Fibroblast of mammary gland (primary cell): ENCODE measurements at regions not wholly inside any gene's neighbourhood (a gene's known extent, or its start where the extent isn't known, plus 50 kb on each side); places are given as distances from the start of the nearest gene placed in this dataset.
"Not testable (repeated sequence)": the region's sequence is repeated elsewhere in the genome, so short reads cannot be mapped to it uniquely, and the experiment has no call there.

Experiments
- DNase-seq: peaks from one replicate; pipeline ENCODE4 v3.0.0-alpha.2; 2010; ENCODE audit warnings: low read depth
- H3K4me3 ChIP-seq: 2 replicates; pipeline ENCODE4 v1.5.1; 2011; ENCODE audit warnings: low read depth, mild to moderate bottlenecking, low read length, moderate library complexity; ENCODE audit not compliant: control insufficient read depth
- TF ChIP-seq, protein P1 (sequence below): conservative IDR thresholded peaks from 2 replicates; pipeline ENCODE4 v1.5.1; 2011; ENCODE audit warnings: low read depth, low read length, inconsistent platforms; ENCODE audit not compliant: control insufficient read depth, insufficient read depth

DNA sequence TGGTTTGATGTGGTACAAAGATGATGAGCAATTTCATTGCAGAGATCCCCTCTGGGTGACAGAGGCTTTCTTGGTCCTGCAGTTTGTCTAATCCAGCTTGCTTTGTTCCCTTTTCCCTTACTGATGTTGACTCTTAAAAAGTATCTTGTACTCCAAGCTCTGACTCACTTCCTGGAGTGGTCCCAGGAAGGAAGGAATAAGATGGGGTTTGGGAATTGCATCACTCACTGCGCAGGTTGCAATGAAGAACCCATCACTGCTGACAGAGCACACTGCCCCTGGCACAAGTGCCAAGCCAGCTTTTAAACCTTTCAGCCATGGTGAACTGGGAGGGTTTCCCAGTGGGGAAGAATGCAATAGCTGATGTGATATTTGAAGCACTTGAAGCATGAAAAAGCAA is 662.2 kb upstream of the CTNND2 start:
- no peak overlapping the region for H3K4me3 ChIP-seq
- TF ChIP-seq, protein P1, sequence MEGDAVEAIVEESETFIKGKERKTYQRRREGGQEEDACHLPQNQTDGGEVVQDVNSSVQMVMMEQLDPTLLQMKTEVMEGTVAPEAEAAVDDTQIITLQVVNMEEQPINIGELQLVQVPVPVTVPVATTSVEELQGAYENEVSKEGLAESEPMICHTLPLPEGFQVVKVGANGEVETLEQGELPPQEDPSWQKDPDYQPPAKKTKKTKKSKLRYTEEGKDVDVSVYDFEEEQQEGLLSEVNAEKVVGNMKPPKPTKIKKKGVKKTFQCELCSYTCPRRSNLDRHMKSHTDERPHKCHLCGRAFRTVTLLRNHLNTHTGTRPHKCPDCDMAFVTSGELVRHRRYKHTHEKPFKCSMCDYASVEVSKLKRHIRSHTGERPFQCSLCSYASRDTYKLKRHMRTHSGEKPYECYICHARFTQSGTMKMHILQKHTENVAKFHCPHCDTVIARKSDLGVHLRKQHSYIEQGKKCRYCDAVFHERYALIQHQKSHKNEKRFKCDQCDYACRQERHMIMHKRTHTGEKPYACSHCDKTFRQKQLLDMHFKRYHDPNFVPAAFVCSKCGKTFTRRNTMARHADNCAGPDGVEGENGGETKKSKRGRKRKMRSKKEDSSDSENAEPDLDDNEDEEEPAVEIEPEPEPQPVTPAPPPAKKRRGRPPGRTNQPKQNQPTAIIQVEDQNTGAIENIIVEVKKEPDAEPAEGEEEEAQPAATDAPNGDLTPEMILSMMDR = no peak
- DNase-seq = no peak

DNA sequence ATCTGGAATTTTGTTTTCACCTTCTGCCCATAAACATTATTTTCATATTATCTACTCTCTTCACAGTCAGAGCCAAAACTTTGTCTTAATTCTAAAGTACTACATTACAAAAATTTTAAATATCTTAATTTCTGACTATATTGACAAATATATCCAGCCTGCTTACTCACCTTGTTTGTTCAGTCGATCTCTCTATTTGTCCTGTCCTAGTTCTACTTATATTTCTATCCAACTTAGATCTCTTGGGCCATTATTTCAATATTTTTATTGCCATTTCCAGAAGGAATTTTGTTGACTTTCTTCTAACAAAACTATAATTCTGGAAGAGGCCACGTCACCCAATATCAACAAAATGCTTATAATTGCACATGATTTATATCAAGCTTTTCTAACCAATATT is 652.8 kb upstream of the CTNND2 start:
- no peak overlapping the region for H3K4me3 ChIP-seq
- no peak for DNase-seq
- TF ChIP-seq, protein P1 = no peak

DNA sequence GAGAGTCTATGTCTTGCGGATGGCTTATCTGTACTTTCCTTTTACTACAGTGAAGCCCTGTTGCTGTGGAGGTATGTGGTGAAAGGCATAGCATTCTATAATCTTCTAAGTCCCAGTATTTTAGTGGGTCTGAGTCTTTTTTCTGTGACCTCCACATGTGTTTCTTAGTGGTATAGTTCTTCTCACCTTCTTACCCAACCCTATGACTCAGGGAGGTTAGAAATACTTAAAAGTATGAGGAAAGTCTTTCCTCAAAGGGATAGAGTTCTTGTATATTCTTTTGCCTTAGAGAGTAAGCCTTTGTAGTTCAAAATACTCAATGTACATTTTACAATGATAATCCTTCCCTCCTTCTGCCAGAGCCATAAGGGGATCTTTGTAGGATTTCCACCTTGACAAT is 621.9 kb upstream of the CTNND2 start:
- DNase-seq = no peak
- TF ChIP-seq, protein P1 = no peak
- H3K4me3 ChIP-seq = no peak overlapping the region

DNA sequence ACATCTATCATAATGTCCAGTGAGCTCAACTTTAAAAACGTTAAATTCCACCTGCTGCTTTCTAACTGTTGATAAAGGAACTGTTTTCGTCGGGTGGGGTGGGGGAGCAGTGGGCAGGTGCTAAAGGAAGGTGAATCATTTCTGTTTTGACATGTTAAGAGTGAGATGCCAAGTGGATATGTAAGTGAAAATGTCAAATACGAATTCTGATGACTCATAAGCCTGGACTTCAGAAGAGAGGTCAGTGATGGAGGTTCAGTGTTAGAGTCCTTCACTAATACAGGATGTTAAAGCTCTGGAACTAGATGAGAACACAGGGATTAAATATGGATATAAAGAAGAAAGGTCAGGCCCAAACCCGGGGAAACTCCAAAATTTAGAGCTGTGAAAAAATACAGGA is 617.9 kb upstream of the CTNND2 start:
- H3K4me3 ChIP-seq = no peak overlapping the region
- TF ChIP-seq, protein P1 = no peak
- no peak for DNase-seq

DNA sequence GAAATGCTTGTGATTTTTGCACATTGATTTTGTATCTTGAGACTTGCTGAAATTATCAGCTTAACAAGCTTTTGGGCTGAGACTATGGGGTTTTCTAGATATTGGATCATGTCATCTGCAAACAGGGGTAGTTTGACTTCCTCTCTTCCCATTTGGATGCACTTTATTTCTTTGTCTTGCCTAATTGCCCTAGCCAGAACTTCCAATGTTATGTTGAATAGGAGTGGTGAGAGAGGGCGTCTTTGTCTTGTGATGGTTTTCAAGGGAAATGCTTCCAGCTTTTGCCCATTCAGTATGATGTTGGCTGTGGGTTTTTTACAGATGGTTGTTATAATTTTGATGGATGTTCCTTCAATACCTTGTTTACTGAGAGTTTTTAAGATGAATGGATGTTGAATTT is 600.7 kb upstream of the CTNND2 start:
- not testable (repeated sequence) for DNase-seq, H3K4me3 ChIP-seq

DNA sequence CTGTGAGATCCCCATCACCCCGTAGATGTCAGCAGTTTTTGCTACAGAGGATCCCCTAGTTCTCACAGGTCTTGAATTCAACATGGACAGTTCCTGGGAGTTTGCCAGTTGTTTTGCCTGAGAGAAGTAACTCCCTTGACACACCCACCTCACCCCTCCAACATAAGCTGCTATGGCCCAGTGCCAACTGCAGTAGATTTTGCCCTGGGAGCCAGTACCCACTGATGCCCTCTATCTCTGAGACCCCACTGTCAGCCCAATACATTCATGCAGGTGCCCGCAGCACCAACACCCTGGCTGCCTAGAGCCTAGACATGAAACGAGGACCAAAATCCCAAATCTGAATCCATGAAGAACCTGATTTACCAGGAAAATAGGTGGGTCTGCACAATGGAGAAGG is 583.9 kb upstream of the CTNND2 start:
- H3K4me3 ChIP-seq = no peak overlapping the region
- no peak for DNase-seq
- TF ChIP-seq, protein P1 = no peak

DNA sequence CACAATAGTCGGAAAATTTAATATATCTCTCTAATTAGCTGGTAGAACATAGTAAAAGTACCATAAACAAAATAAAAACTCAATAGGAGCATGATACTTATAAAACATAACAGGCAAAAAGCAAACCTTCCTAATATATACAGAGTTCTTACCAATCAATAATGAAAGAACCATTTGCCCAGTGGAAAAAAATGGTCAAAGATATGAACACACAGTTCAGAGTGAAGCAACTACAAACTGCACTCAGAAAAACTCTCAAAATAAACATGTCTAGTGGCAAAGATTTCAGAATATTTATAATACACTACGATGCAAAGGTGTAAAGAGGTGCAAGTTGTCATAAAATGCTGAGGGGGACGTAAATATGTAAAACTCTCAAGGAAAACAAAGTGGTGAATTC is 576.2 kb upstream of the CTNND2 start:
- H3K4me3 ChIP-seq = no peak overlapping the region
- TF ChIP-seq, protein P1 = no peak
- no peak for DNase-seq
